H9 (cell line): ENCODE measurements at regions not wholly inside any gene's neighbourhood (a gene's known extent, or its start where the extent isn't known, plus 50 kb on each side); places are given as distances from the start of the nearest gene placed in this dataset.

Experiments used
- DNase-seq: peaks from one replicate; pipeline ENCODE4 v3.0.0-alpha.2; 2017
- H2AFZ ChIP-seq: one replicate; pipeline ENCODE4 v1.6.1; 2013; ENCODE audit warnings: mild to moderate bottlenecking, low read length, control low read depth, moderate library complexity
- H2AK5ac ChIP-seq: 2 replicates; pipeline ENCODE4 v1.6.1; 2013; ENCODE audit warnings: low read length, control low read depth, mixed read lengths; ENCODE audit not compliant: insufficient read length
- H2BK120ac ChIP-seq: one replicate; pipeline ENCODE4 v1.6.1; 2013; ENCODE audit warnings: low read depth, mild to moderate bottlenecking, low read length, control low read depth, inconsistent platforms; ENCODE audit not compliant: poor library complexity, severe bottlenecking
- H2BK12ac ChIP-seq: 2 replicates; pipeline ENCODE4 v1.6.1; 2013; ENCODE audit warnings: low read length, control low read depth, mixed read lengths, low read depth; ENCODE audit not compliant: insufficient read length
- H2BK15ac ChIP-seq: 2 replicates; pipeline ENCODE4 v1.6.1; 2013; ENCODE audit warnings: low read depth, low read length, control low read depth
- H2BK20ac ChIP-seq: one replicate; pipeline ENCODE4 v1.6.1; 2013; ENCODE audit warnings: low read depth, mild to moderate bottlenecking, low read length, control low read depth, inconsistent platforms; ENCODE audit not compliant: poor library complexity, severe bottlenecking
- H2BK5ac ChIP-seq: 2 replicates; pipeline ENCODE4 v1.6.1; 2013; ENCODE audit warnings: low read length, control low read depth, mixed read lengths; ENCODE audit not compliant: insufficient read length
- H3K14ac ChIP-seq: 2 replicates; pipeline ENCODE4 v1.6.1; 2013; ENCODE audit warnings: low read length, control low read depth; ENCODE audit not compliant: insufficient read depth
- H3K18ac ChIP-seq: 2 replicates; pipeline ENCODE4 v1.6.1; 2013; ENCODE audit warnings: low read depth, mild to moderate bottlenecking, mixed read lengths, low read length, control low read depth; ENCODE audit not compliant: insufficient read length
- H3K23ac ChIP-seq: 2 replicates; pipeline ENCODE4 v1.6.1; 2013; ENCODE audit warnings: low read length, control low read depth, mixed read lengths, low read depth; ENCODE audit not compliant: insufficient read length
- H3K23me2 ChIP-seq: 2 replicates; pipeline ENCODE4 v1.6.1; 2013; ENCODE audit warnings: low read depth, mild to moderate bottlenecking, mixed read lengths, low read length, control low read depth; ENCODE audit not compliant: insufficient read length, poor library complexity, severe bottlenecking
- H3K27ac ChIP-seq: 2 replicates; pipeline ENCODE4 v1.5.1; 2013; ENCODE audit warnings: low read length, control low read depth, mixed read lengths, low read depth; ENCODE audit not compliant: insufficient read length
- H3K27me3 ChIP-seq: 2 replicates; pipeline ENCODE4 v1.6.1; 2013; ENCODE audit warnings: low read length, control low read depth, inconsistent platforms; ENCODE audit not compliant: insufficient read depth
- H3K4ac ChIP-seq: 2 replicates; pipeline ENCODE4 v1.6.1; 2013; ENCODE audit warnings: low read depth, mild to moderate bottlenecking, control low read depth, inconsistent platforms, low read length, moderate library complexity
- H3K4me1 ChIP-seq: 2 replicates; pipeline ENCODE4 v1.6.1; 2013; ENCODE audit warnings: low read length, control low read depth, inconsistent platforms; ENCODE audit not compliant: insufficient read depth
- H3K4me2 ChIP-seq: 2 replicates; pipeline ENCODE4 v1.6.1; 2013; ENCODE audit warnings: low read length, control low read depth, mixed read lengths; ENCODE audit not compliant: insufficient read length, insufficient read depth
- H3K56ac ChIP-seq: 2 replicates; pipeline ENCODE4 v1.6.1; 2013; ENCODE audit warnings: low read depth, mild to moderate bottlenecking, mixed read lengths, low read length, control low read depth; ENCODE audit not compliant: insufficient read length
- H3K79me1 ChIP-seq: 2 replicates; pipeline ENCODE4 v1.6.1; 2013; ENCODE audit warnings: low read depth, mild to moderate bottlenecking, moderate library complexity, low read length, control low read depth, inconsistent platforms; ENCODE audit not compliant: insufficient read depth, poor library complexity, severe bottlenecking
- H3K79me2 ChIP-seq: 2 replicates; pipeline ENCODE4 v1.6.1; 2013; ENCODE audit warnings: low read length, control low read depth, inconsistent platforms; ENCODE audit not compliant: insufficient read depth
- H3K9ac ChIP-seq: 2 replicates; pipeline ENCODE4 v1.6.1; 2013; ENCODE audit warnings: low read length, control low read depth, mixed read lengths; ENCODE audit not compliant: insufficient read length; ENCODE audit errors: extremely low read depth
- H3K9me3 ChIP-seq: one replicate; pipeline ENCODE4 v1.6.1; 2013; ENCODE audit warnings: low read depth, low read length, inconsistent platforms; ENCODE audit not compliant: control insufficient read depth
- H3T11ph ChIP-seq: one replicate; pipeline ENCODE4 v1.6.1; 2013; ENCODE audit warnings: mild to moderate bottlenecking, low read length, control low read depth, inconsistent platforms
- H4K20me1 ChIP-seq: one replicate; pipeline ENCODE4 v1.6.1; 2013; ENCODE audit not compliant: control insufficient read depth, insufficient read length, insufficient read depth
- H4K5ac ChIP-seq: 2 replicates; pipeline ENCODE4 v1.6.1; 2013; ENCODE audit warnings: low read depth, mild to moderate bottlenecking, mixed read lengths, low read length, control low read depth; ENCODE audit not compliant: insufficient read length
- H4K8ac ChIP-seq: replicated peaks from 2 replicates; pipeline ENCODE4 v1.6.1; 2013; ENCODE audit warnings: low read length, control low read depth, mixed read lengths, low read depth; ENCODE audit not compliant: insufficient read length
- H4K91ac ChIP-seq: 2 replicates; pipeline ENCODE4 v1.6.1; 2013; ENCODE audit warnings: low read depth, mild to moderate bottlenecking, moderate library complexity, mixed read lengths, low read length, control low read depth; ENCODE audit not compliant: insufficient read length
- H3K27ac Mint-ChIP-seq, 3 experiments: 2 replicates in 2 of 3; 3 replicates in 1 of 3; pipeline ENCODE4 v1.8.0; 2020 to 2021; ENCODE audit warnings: mixed read lengths in 3 of 3, mild to moderate bottlenecking in 1 of 3, moderate library complexity in 1 of 3
- H3K27me3 Mint-ChIP-seq: 2 replicates; pipeline ENCODE4 v1.8.0; 2021; ENCODE audit warnings: low read depth, mild to moderate bottlenecking, moderate library complexity, mixed read lengths
- H3K36me3 Mint-ChIP-seq, 3 experiments: 2 replicates in 2 of 3; 3 replicates in 1 of 3; pipeline ENCODE4 v1.8.0; 2020 to 2021; ENCODE audit warnings: low read depth in 3 of 3, mixed read lengths in 3 of 3; ENCODE audit not compliant: insufficient read depth in 1 of 3
- H3K4me1 Mint-ChIP-seq, 2 experiments: 2 replicates each; pipeline ENCODE4 v1.8.0; 2020; ENCODE audit warnings: mixed read lengths in 2 of 2
- H3K4me3 Mint-ChIP-seq, 2 experiments: 2 replicates in 1 of 2; 3 replicates in 1 of 2; pipeline ENCODE4 v1.8.0; 2020 to 2021; ENCODE audit warnings: mild to moderate bottlenecking in 2 of 2, mixed read lengths in 2 of 2, moderate library complexity in 1 of 2
- H3K9me3 Mint-ChIP-seq, 2 experiments: 2 replicates in 1 of 2; 3 replicates in 1 of 2; pipeline ENCODE4 v1.8.0; 2020; ENCODE audit warnings: mild to moderate bottlenecking in 2 of 2, mixed read lengths in 2 of 2, moderate library complexity in 1 of 2
- WGBS: extraction: QIAGEN DNeasy Blood & Tissue Kit; methylation state at CpG from one replicate; pipeline ENCODE4 v1.1.7; 2013; ENCODE audit warnings: missing lambda C conversion rate, low lambda C conversion rate, mixed read lengths; ENCODE audit not compliant: insufficient read length; ENCODE audit errors: extremely low coverage; 5-methylcytosine and 5-hydroxymethylcytosine counted together
- TF ChIP-seq, protein P1 (sequence below): fragments of 200-600 bp; sonication (generic); conservative IDR thresholded peaks from 3 replicates; pipeline ENCODE4 v1.8.0; 2021; ENCODE audit warnings: antibody characterized with exemption, mild to moderate bottlenecking

- H3K27me3 Mint-ChIP-seq = no peaks in the 10 kb centered on the region
- Histone ChIP-seq H3K27ac (no peak overlapping the region), H3K23me2 (no peaks in the 10 kb centered on the region), H3K56ac (no peak overlapping the region), H2BK120ac (no peak overlapping the region), H2BK5ac (no peak overlapping the region), H3K27me3 (no peaks in the 10 kb centered on the region), H2BK15ac (no peak overlapping the region), H2AK5ac (no peak overlapping the region), H3K4me2 (no peak overlapping the region), H3K79me2 (no peaks in the 10 kb centered on the region), H2BK12ac (no peak overlapping the region), H3K9me3 (no peaks in the 10 kb centered on the region), H3K14ac (no peak overlapping the region), H3K4ac (no peak overlapping the region), H3K9ac (no peak overlapping the region), H4K8ac (no peak overlapping the region), H3T11ph (no peak overlapping the region), H3K79me1 (no peaks in the 10 kb centered on the region), H3K23ac (no peak overlapping the region), H2AFZ (no peak overlapping the region), H4K91ac (no peak overlapping the region), H2BK20ac (no peak overlapping the region), H4K20me1 (no peaks in the 10 kb centered on the region), H4K5ac (no peak overlapping the region), H3K18ac (no peak overlapping the region), H3K4me1 (no peaks in the 10 kb centered on the region)
- DNase-seq = no peak
- WGBS = no CpG with 5 or more reads among the region's 7 CpGs
- no peaks in the 10 kb centered on the region for H3K4me1 Mint-ChIP-seq
- no peak overlapping the region for H3K27ac Mint-ChIP-seq
- no peaks in the 10 kb centered on the region; a peak in 1 of 5 replicates for H3K9me3 Mint-ChIP-seq
- TF ChIP-seq, protein P1, sequence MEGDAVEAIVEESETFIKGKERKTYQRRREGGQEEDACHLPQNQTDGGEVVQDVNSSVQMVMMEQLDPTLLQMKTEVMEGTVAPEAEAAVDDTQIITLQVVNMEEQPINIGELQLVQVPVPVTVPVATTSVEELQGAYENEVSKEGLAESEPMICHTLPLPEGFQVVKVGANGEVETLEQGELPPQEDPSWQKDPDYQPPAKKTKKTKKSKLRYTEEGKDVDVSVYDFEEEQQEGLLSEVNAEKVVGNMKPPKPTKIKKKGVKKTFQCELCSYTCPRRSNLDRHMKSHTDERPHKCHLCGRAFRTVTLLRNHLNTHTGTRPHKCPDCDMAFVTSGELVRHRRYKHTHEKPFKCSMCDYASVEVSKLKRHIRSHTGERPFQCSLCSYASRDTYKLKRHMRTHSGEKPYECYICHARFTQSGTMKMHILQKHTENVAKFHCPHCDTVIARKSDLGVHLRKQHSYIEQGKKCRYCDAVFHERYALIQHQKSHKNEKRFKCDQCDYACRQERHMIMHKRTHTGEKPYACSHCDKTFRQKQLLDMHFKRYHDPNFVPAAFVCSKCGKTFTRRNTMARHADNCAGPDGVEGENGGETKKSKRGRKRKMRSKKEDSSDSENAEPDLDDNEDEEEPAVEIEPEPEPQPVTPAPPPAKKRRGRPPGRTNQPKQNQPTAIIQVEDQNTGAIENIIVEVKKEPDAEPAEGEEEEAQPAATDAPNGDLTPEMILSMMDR = no peak
- H3K36me3 Mint-ChIP-seq = no peaks in the 10 kb centered on the region
- no peak overlapping the region for H3K4me3 Mint-ChIP-seq
These were observed 529.2 kb downstream of the USP25 start for GRCh38 chr21:16258844-16259611.
